ENCODE measurements at regions not wholly inside any gene's neighbourhood (a gene's known extent, or its start where the extent isn't known, plus 50 kb on each side); places are given as distances from the start of the nearest gene placed in this dataset.

- DNase-seq, result no peak
- Mint-ChIP-seq H3K4me1 (peaks cover 22% of the 10 kb centered on the region), H3K27me3 (ENCODE audit: low read depth, poor library complexity) (no peaks in the 10 kb centered on the region), H3K27ac (no peak overlapping the region), H3K4me3 (no peak overlapping the region), H3K36me3 (ENCODE audit: low read depth) (no peaks in the 10 kb centered on the region), H3K9me3 (no peaks in the 10 kb centered on the region)
- TF ChIP-seq CTCF (IDR thresholded peaks at IDR 0.05), result no peak
Measured at GRCh38 chr15:36400936-36401585, 178.4 kb upstream of the CDIN1 start.

GRCh38 chr15:36401586-36401966 lies 177.8 kb upstream of the CDIN1 start:
- no peak for DNase-seq
- Mint-ChIP-seq H3K4me3 (no peak overlapping the region), H3K36me3 (ENCODE audit: low read depth) (no peaks in the 10 kb centered on the region), H3K4me1 (peaks cover 26% of the 10 kb centered on the region), H3K27ac (no peak overlapping the region), H3K9me3 (no peaks in the 10 kb centered on the region), H3K27me3 (ENCODE audit: low read depth, poor library complexity) (no peaks in the 10 kb centered on the region)
- no peak for TF ChIP-seq CTCF (IDR thresholded peaks at IDR 0.05)

- H3K27me3 Mint-ChIP-seq (ENCODE audit: low read depth, poor library complexity), result no peaks in the 10 kb centered on the region
- no peak overlapping the region for H3K27ac Mint-ChIP-seq
- TF ChIP-seq CTCF (IDR thresholded peaks at IDR 0.05), result no peak
- no peaks in the 10 kb centered on the region for H3K9me3 Mint-ChIP-seq
- no peaks in the 10 kb centered on the region for H3K36me3 Mint-ChIP-seq (ENCODE audit: low read depth)
- H3K4me3 Mint-ChIP-seq, result no peak overlapping the region
- no peak for DNase-seq
- H3K4me1 Mint-ChIP-seq, result peaks cover 43% of the 10 kb centered on the region
Measured at GRCh38 chr15:36403351-36403750, 176.1 kb upstream of the CDIN1 start.

DNA sequence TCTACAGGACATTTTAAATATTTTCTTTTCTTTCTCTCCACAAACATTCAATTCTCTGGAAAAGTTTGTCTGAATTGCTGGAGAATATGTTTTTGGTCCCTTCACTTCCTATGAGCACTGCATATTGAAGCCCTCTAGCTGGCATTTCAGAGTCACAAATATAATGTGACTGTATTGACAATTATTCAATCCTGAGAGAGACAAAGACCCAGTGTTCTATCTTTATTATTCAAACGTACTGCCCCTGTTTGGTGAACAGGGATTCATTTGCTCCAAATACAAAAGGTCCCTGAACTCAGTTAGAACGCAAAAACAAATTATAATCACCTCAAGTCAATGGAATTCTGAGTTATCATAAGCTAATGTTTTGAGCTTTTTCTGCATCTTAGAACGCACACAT lies 173.1 kb upstream of the CDIN1 start:
- no peak for TF ChIP-seq CTCF (IDR thresholded peaks at IDR 0.05)
- H3K4me1 Mint-ChIP-seq, result peaks cover 50% of the 10 kb centered on the region
- H3K36me3 Mint-ChIP-seq (ENCODE audit: low read depth), result peaks cover 4% of the 10 kb centered on the region
- H3K9me3 Mint-ChIP-seq, result peaks cover 7% of the 10 kb centered on the region
- H3K4me3 Mint-ChIP-seq, result no peak overlapping the region
- H3K27ac Mint-ChIP-seq, result no peak overlapping the region
- DNase-seq, result no peak
- no peaks in the 10 kb centered on the region for H3K27me3 Mint-ChIP-seq (ENCODE audit: low read depth, poor library complexity)

DNA sequence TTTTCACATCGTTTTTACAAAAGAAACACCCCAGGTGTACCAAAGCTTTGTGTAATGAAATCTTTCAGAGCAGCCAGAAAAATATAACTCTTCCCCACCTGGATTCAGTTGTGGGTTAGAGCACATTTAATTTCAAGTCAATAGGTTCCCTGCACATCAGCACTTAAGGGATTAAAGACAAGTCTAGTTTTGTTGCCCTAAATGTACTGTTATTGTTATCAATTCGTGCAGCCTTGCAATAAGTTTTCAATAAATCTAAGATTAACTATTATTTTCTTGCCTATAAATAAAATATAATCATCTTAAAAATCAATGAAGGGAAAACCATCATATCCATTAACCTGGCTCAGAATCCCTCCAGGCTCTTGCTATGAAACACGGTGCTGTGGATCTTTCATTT lies 172.5 kb upstream of the CDIN1 start:
- no peak for DNase-seq
- Mint-ChIP-seq H3K27me3 (ENCODE audit: low read depth, poor library complexity) (no peaks in the 10 kb centered on the region), H3K36me3 (ENCODE audit: low read depth) (peaks cover 4% of the 10 kb centered on the region), H3K27ac (no peak overlapping the region), H3K4me3 (no peak overlapping the region), H3K9me3 (peaks cover 7% of the 10 kb centered on the region), H3K4me1 (peaks cover 55% of the 10 kb centered on the region)
- no peak for TF ChIP-seq CTCF (IDR thresholded peaks at IDR 0.05)

- Mint-ChIP-seq H3K27ac (peak overlapping the region; percentile 88), H3K4me3 (no peak overlapping the region), H3K27me3 (ENCODE audit: low read depth, poor library complexity) (no peaks in the 10 kb centered on the region), H3K4me1 (peaks cover 61% of the 10 kb centered on the region), H3K9me3 (peaks cover 7% of the 10 kb centered on the region), H3K36me3 (ENCODE audit: low read depth) (peaks cover 4% of the 10 kb centered on the region)
- DNase-seq, result no peak
- TF ChIP-seq CTCF (IDR thresholded peaks at IDR 0.05), result no peak
Measured at GRCh38 chr15:36407647-36408046, 171.8 kb upstream of the CDIN1 start.
